GM19438 (cell line): ENCODE measurements at regions not wholly inside any gene's neighbourhood (a gene's known extent, or its start where the extent isn't known, plus 50 kb on each side); places are given as distances from the start of the nearest gene placed in this dataset.

Experiments used
- ATAC-seq: cut with Tn5 transposase; IDR thresholded peaks from one replicate; pipeline ENCODE4 v1.9.1; 2021; ENCODE audit warnings: low read depth; ENCODE audit not compliant: unreplicated experiment

- no peak for ATAC-seq
These were observed 164.7 kb upstream of the SMAD3 start for GRCh38 chr15:66900586-66901310.

- no peak for ATAC-seq
These were observed 163.9 kb upstream of the SMAD3 start for GRCh38 chr15:66901336-66902100.

GRCh38 chr15:66905185-66905584 lies 160.2 kb upstream of the SMAD3 start:
- ATAC-seq: no peak

- no peak for ATAC-seq
These were observed 159.4 kb upstream of the SMAD3 start for GRCh38 chr15:66905954-66906353.

- no peak for ATAC-seq
These were observed 158.5 kb upstream of the SMAD3 start for GRCh38 chr15:66906668-66907614.

GRCh38 chr15:66907826-66908743 lies 157.3 kb upstream of the SMAD3 start:
- no peak for ATAC-seq

GRCh38 chr15:66908744-66909095 lies 156.7 kb upstream of the SMAD3 start:
- no peak for ATAC-seq

GRCh38 chr15:66909381-66909890 lies 156.0 kb upstream of the SMAD3 start:
- no peak for ATAC-seq

GRCh38 chr15:66911131-66911700 lies 154.2 kb upstream of the SMAD3 start:
- ATAC-seq: no peak

GRCh38 chr15:66912001-66912400 lies 153.4 kb upstream of the SMAD3 start:
- ATAC-seq: no peak

- no peak for ATAC-seq
These were observed 153.0 kb upstream of the SMAD3 start for GRCh38 chr15:66912441-66912840.

GRCh38 chr15:66917904-66918448 lies 147.4 kb upstream of the SMAD3 start:
- no peak for ATAC-seq

GRCh38 chr15:66919421-66919820 lies 146.0 kb upstream of the SMAD3 start:
- no peak for ATAC-seq

- ATAC-seq: no peak
These were observed 144.0 kb upstream of the SMAD3 start for GRCh38 chr15:66921319-66921915.

- no peak for ATAC-seq
These were observed 142.8 kb upstream of the SMAD3 start for GRCh38 chr15:66922608-66923007.

GRCh38 chr15:66923438-66923881 lies 141.9 kb upstream of the SMAD3 start:
- no peak for ATAC-seq

- ATAC-seq: no peak
These were observed 140.5 kb upstream of the SMAD3 start for GRCh38 chr15:66924889-66925288.

GRCh38 chr15:66925721-66926120 lies 139.7 kb upstream of the SMAD3 start:
- no peak for ATAC-seq
